ENCODE measurements at regions not wholly inside any gene's neighbourhood (a gene's known extent, or its start where the extent isn't known, plus 50 kb on each side); places are given as distances from the start of the nearest gene placed in this dataset.

DNA sequence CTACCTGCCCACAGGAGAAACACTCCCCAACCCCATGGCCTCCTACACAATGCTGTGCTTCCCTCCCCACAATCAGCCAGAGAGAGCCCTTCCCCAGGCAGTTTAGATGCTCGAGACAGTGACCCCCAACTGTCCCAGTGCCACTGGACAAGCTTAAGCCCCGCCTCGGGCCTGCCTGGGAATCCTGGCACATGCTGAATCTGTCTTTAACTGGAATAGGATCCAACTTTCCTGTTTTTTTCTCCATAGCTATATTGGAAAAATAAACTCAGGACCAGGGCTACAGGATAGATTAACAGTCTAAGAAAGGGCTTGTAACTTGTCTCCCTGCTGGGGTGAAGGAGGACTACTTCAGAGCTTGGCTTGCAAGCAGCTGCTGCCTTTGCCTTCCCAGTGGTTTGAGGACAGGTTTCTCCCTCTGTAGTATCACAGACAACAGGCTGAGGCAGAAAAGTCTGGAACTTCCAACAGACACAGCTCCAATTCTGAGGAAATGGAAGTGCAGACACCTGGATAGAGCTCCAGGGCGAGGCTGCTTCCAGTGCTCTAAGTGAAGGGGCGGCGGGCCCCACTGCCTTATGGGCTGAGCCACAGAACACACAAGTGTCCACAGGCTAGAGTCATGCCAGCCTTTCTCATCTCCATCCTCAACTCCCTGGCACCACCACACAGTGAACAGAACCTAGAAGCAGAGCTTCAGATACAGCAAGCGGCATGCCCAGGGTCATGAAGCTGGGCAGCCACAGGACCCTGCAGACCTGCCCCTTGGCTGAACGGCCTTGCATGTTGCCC lies 228.3 kb downstream of the TUBA3C start:
- H3K9ac ChIP-seq (ENCODE audit: control insufficient read depth, insufficient read depth, low read length), result no peak overlapping the region
- TF ChIP-seq, protein P1, sequence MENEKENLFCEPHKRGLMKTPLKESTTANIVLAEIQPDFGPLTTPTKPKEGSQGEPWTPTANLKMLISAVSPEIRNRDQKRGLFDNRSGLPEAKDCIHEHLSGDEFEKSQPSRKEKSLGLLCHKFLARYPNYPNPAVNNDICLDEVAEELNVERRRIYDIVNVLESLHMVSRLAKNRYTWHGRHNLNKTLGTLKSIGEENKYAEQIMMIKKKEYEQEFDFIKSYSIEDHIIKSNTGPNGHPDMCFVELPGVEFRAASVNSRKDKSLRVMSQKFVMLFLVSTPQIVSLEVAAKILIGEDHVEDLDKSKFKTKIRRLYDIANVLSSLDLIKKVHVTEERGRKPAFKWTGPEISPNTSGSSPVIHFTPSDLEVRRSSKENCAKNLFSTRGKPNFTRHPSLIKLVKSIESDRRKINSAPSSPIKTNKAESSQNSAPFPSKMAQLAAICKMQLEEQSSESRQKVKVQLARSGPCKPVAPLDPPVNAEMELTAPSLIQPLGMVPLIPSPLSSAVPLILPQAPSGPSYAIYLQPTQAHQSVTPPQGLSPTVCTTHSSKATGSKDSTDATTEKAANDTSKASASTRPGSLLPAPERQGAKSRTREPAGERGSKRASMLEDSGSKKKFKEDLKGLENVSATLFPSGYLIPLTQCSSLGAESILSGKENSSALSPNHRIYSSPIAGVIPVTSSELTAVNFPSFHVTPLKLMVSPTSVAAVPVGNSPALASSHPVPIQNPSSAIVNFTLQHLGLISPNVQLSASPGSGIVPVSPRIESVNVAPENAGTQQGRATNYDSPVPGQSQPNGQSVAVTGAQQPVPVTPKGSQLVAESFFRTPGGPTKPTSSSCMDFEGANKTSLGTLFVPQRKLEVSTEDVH (IDR thresholded peaks at IDR 0.05; ENCODE audit: low read depth, partially characterized antibody), result no peak
- no peak for TF ChIP-seq TARDBP (IDR thresholded peaks at IDR 0.05; ENCODE audit: borderline replicate concordance)
- TF ChIP-seq, protein P2, sequence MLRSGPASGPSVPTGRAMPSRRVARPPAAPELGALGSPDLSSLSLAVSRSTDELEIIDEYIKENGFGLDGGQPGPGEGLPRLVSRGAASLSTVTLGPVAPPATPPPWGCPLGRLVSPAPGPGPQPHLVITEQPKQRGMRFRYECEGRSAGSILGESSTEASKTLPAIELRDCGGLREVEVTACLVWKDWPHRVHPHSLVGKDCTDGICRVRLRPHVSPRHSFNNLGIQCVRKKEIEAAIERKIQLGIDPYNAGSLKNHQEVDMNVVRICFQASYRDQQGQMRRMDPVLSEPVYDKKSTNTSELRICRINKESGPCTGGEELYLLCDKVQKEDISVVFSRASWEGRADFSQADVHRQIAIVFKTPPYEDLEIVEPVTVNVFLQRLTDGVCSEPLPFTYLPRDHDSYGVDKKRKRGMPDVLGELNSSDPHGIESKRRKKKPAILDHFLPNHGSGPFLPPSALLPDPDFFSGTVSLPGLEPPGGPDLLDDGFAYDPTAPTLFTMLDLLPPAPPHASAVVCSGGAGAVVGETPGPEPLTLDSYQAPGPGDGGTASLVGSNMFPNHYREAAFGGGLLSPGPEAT (IDR thresholded peaks at IDR 0.05; ENCODE audit: low read depth), result no peak
- TF ChIP-seq CEBPB (IDR thresholded peaks at IDR 0.05; ENCODE audit: borderline replicate concordance in 1 of 2, low read depth in 2 of 2, low read length in 2 of 2), result no peak
- TF ChIP-seq ZNF274 (IDR thresholded peaks at IDR 0.05; ENCODE audit: insufficient read depth, insufficient read length), result no peak
- no peak for TF ChIP-seq BCL11A (IDR thresholded peaks at IDR 0.05; ENCODE audit: low read depth, low read length)
- TF ChIP-seq HDGF (IDR thresholded peaks at IDR 0.05), result no peak
- no peak for TF ChIP-seq CHD1 (IDR thresholded peaks at IDR 0.05; ENCODE audit: low read depth, low read length)
- H4K20me1 ChIP-seq (ENCODE audit: control insufficient read depth, insufficient read depth), result no peaks in the 10 kb centered on the region
- no peaks in the 10 kb centered on the region; the same call in 1 of the 3 replicates for H3K9me3 ChIP-seq (replicated peaks; ENCODE audit: control insufficient read depth, insufficient read depth, low read length)
- POLR2A ChIA-PET, result no interaction called here
- RAD21 ChIA-PET (ENCODE audit: unreplicated experiment), result no interaction called here
- CTCF ChIA-PET, result no interaction called here
- H3K4me1 ChIP-seq (ENCODE audit: control insufficient read depth, insufficient read depth, low read length), result no peaks in the 10 kb centered on the region
- no peak for ATAC-seq
- no peak overlapping the region for H3K4me3 ChIP-seq
- H3K27ac ChIP-seq (ENCODE audit: control insufficient read depth, insufficient read depth), result no peak overlapping the region
- no peak for DNase-seq (ENCODE audit: low read depth, low spot score)
- no peak overlapping the region for H2AFZ ChIP-seq (ENCODE audit: control insufficient read depth, low read depth, low read length)
- no TSS peak for BruUV-seq (replicated peaks)
- no peaks in the 10 kb centered on the region for H3K36me3 ChIP-seq (ENCODE audit: control insufficient read depth in 2 of 2, insufficient read depth in 2 of 2, low read length in 1 of 2)
- SMC1A ChIA-PET (ENCODE audit: uncharacterized antibody, unreplicated experiment), result no interaction called here
- no peak for FAIRE-seq
- no peaks in the 10 kb centered on the region for H3K79me2 ChIP-seq (ENCODE audit: control insufficient read depth, insufficient read depth, low read length)
- no peak overlapping the region for H3K4me2 ChIP-seq (ENCODE audit: control insufficient read depth, insufficient read depth)
- H3K27me3 ChIP-seq (replicated peaks in 1 of 2; ENCODE audit: control insufficient read depth in 2 of 2, insufficient read depth in 2 of 2, low read length in 1 of 2), result no peaks in the 10 kb centered on the region
- intact Hi-C loops (cut with micrococcal nuclease; ENCODE audit: unreplicated experiment), result no loop called here
- WGBS (ENCODE audit: insufficient coverage, insufficient replicate concordance, low lambda C conversion rate, missing lambda C conversion rate), result 33% methylated on average over 8 of the region's 8 CpGs
- in situ Hi-C loops (cut with MboI), result no loop called here

Measured in GM12878 (cell line).